ENCODE measurements at regions not wholly inside any gene's neighbourhood (a gene's known extent, or its start where the extent isn't known, plus 50 kb on each side); places are given as distances from the start of the nearest gene placed in this dataset.

DNA sequence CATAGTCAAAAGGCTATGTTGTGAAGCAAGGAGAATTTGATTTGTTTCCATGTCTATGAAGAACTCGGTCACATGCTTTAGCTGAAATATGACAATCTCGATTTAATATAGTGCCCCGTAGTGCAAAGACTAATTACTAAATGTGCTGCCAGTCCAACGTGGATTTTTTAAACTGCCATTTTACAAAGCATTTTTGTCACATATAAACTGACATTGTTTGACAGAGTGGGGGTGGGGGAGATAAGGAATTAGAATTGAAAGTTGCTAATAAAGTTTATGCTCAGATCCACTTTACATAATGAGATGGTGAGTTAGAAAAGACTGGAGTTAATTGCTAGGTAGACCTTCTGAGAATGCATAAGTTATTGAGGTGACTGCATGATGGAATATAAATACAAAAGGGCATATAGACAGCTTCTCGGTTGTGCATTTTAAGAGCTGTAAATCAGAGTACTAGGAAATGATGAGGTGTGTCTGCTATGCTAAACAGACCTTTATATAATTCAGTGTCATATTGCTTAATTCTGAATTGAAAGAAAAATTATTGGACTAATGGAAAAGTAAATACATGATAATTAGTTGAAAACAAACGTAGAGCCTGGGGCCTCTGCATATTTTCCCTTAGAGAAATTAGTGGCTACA is 158.9 kb upstream of the MTNR1B start:
- TF ChIP-seq, protein P1, sequence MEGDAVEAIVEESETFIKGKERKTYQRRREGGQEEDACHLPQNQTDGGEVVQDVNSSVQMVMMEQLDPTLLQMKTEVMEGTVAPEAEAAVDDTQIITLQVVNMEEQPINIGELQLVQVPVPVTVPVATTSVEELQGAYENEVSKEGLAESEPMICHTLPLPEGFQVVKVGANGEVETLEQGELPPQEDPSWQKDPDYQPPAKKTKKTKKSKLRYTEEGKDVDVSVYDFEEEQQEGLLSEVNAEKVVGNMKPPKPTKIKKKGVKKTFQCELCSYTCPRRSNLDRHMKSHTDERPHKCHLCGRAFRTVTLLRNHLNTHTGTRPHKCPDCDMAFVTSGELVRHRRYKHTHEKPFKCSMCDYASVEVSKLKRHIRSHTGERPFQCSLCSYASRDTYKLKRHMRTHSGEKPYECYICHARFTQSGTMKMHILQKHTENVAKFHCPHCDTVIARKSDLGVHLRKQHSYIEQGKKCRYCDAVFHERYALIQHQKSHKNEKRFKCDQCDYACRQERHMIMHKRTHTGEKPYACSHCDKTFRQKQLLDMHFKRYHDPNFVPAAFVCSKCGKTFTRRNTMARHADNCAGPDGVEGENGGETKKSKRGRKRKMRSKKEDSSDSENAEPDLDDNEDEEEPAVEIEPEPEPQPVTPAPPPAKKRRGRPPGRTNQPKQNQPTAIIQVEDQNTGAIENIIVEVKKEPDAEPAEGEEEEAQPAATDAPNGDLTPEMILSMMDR (conservative IDR thresholded peaks at IDR 0.05 in 1 of 2, IDR thresholded peaks at IDR 0.05 in 1 of 2; ENCODE audit: extremely low read depth in 1 of 2, insufficient read depth in 1 of 2, low read depth in 1 of 2, low read length in 2 of 2), result no peak
- TF ChIP-seq EZH2 (IDR thresholded peaks at IDR 0.05; ENCODE audit: borderline replicate concordance, low read length), result no peak
